Panc1 (cell line): ENCODE measurements at regions not wholly inside any gene's neighbourhood (a gene's known extent, or its start where the extent isn't known, plus 50 kb on each side); places are given as distances from the start of the nearest gene placed in this dataset.

Experiments
- POLR2AphosphoS5 ChIP-seq: IDR thresholded peaks from 2 replicates; pipeline ENCODE4 v1.6.1; 2012; ENCODE audit warnings: mild to moderate bottlenecking, low read depth, low read length, moderate library complexity
- REST ChIP-seq, 2 experiments: IDR thresholded peaks; 2 replicates each; pipeline ENCODE4 v1.6.1; 2011 to 2012; ENCODE audit warnings: low read depth in 2 of 2, control low read depth in 1 of 2, low read length in 1 of 2, mild to moderate bottlenecking in 1 of 2, moderate library complexity in 1 of 2; ENCODE audit not compliant: insufficient read depth in 1 of 2
- SIN3A ChIP-seq: IDR thresholded peaks from 2 replicates; pipeline ENCODE4 v1.6.1; 2012; ENCODE audit warnings: low read depth, mild to moderate bottlenecking, low read length, moderate library complexity, borderline replicate concordance; ENCODE audit not compliant: insufficient read depth
- TF ChIP-seq, protein P1 (sequence below): fragments of 450-650 bp; IDR thresholded peaks from 2 replicates; pipeline ENCODE4 v1.5.1; 2017; ENCODE audit warnings: mild to moderate bottlenecking

GRCh38 chr14:51501746-51502145, 150.0 kb upstream of the FRMD6 start:
- TF ChIP-seq POLR2AphosphoS5 (no peak), SIN3A (no peak), REST (IDR thresholded peaks at IDR 0.05; ENCODE audit: insufficient read depth in 1 of 2, low read depth in 2 of 2, low read length in 1 of 2) (no peak)
- TF ChIP-seq, protein P1, sequence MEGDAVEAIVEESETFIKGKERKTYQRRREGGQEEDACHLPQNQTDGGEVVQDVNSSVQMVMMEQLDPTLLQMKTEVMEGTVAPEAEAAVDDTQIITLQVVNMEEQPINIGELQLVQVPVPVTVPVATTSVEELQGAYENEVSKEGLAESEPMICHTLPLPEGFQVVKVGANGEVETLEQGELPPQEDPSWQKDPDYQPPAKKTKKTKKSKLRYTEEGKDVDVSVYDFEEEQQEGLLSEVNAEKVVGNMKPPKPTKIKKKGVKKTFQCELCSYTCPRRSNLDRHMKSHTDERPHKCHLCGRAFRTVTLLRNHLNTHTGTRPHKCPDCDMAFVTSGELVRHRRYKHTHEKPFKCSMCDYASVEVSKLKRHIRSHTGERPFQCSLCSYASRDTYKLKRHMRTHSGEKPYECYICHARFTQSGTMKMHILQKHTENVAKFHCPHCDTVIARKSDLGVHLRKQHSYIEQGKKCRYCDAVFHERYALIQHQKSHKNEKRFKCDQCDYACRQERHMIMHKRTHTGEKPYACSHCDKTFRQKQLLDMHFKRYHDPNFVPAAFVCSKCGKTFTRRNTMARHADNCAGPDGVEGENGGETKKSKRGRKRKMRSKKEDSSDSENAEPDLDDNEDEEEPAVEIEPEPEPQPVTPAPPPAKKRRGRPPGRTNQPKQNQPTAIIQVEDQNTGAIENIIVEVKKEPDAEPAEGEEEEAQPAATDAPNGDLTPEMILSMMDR: no peak
